Skin epidermis (tissue), 12 donors: ENCODE measurements at regions not wholly inside any gene's neighbourhood (a gene's known extent, or its start where the extent isn't known, plus 50 kb on each side); places are given as distances from the start of the nearest gene placed in this dataset.

Experiments used
- H3K27ac ChIP-seq, 21 experiments: fragments of 200-600 bp; sonication (generic) in 11 of 21; one replicate each; pipeline ENCODE4 v1.5.0; 2020; ENCODE audit warnings: mild to moderate bottlenecking in 3 of 21, inconsistent platforms in 2 of 21, moderate library complexity in 2 of 21
- H3K4me3 ChIP-seq, 7 experiments: fragments of 200-600 bp; sonication (generic) in 2 of 7; one replicate each; pipeline ENCODE4 v1.5.0; 2020; ENCODE audit warnings: inconsistent platforms in 2 of 7, mild to moderate bottlenecking in 2 of 7, moderate library complexity in 1 of 7

DNA sequence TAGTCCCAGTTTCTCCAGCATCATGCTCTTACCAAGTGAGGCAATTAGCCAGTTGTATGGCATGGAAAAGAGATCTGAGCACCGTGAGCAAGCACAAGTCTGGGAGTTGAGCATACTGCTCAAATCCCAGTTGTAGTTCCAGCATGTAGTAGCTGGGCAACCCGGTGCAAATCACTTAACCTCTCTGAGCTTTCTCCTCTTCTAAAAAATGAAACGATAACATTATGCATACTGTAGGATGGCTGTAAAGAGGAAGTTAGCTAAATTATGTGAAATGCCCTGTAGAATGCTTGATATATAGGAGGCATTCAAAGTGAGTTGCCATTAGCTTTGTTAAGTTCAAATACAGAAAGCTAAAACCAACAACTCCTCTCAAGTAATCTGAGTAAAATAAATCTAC lies 164.0 kb upstream of the ZEB2 start:
- peak overlapping the region in 4 of 21 experiments; percentile 24 to 51 (median 35) for H3K27ac ChIP-seq
- no peak overlapping the region for H3K4me3 ChIP-seq

GRCh38 chr2:144683107-144683753 lies 163.3 kb upstream of the ZEB2 start:
- H3K27ac ChIP-seq = peak overlapping the region in 11 of 21 experiments; percentile 19 to 80 (median 40)

DNA sequence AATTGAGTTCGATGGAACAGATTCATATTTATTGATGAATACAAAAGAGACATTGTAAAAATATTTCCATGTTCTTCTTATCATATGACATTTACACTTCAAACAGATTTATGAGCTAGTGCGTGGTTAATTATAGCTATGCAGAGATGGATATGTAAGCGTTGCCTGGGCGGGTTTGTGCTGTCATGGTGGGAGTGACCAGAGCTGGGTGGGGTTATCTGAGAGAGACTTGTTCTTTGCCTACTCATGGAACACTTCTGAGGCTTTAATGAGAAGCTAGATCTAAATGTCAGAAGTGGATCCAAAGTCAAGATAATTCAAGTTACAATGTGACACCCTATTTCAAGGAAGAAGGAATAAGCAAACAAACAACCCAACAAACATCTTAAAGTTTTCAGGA lies 162.3 kb upstream of the ZEB2 start:
- peak overlapping the region in 7 of 21 experiments; percentile 19 to 80 (median 56) for H3K27ac ChIP-seq
- H3K4me3 ChIP-seq = no peak overlapping the region

More at GRCh38 chr2:144683107-144683753, 163.3 kb upstream of the ZEB2 start:
- no peak overlapping the region for H3K4me3 ChIP-seq

- peak overlapping the region in 3 of 21 experiments; percentile 13 to 50 (median 32) for H3K27ac ChIP-seq
Observed at GRCh38 chr2:144681389-144681788, 161.5 kb upstream of the ZEB2 start.

DNA sequence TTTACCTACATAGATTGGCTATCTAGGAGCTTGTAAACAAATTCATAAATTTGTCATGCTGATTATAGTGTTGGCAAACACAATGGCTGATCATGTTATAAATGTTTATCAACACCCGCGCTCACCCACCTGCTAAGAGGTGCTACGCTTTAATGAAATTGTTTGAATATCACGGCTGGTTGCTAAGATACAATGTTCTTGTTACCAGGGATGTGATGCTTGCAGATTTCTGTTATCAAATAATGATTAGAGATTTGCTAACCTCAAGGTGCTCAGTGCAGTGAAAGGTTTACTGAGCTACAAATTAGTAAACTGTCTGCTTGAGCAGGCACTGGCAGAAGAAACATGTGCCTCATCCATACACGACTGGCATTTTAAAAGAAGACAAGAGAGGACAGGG lies 160.0 kb upstream of the ZEB2 start:
- Histone ChIP-seq H3K27ac (no peak overlapping the region), H3K4me3 (no peak overlapping the region)

More at GRCh38 chr2:144681389-144681788, 161.5 kb upstream of the ZEB2 start:
- H3K4me3 ChIP-seq = no peak overlapping the region

DNA sequence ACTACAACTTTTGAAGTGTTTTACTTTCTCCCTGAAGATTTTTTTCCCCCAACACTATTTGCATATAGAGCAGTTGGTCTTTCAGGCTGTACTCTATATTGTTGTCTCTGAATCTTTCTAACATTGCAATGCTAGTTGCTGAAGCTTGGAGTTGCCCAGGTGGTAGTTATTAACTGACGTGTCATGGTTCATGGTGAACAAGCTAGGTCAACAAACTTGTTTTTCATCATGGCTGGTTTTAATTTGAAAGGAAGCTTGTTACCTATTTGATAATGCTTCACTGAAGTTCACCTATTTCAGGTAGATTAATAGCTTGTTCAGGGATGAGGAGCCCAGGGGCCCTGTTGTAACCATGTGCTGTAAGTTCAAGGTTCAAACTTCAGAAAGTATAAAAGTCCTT lies 158.8 kb upstream of the ZEB2 start:
- Histone ChIP-seq H3K27ac (no peak overlapping the region), H3K4me3 (no peak overlapping the region)

- no peak overlapping the region for H3K4me3 ChIP-seq
- no peak overlapping the region for H3K27ac ChIP-seq
Observed at GRCh38 chr2:144675731-144676130, 155.8 kb upstream of the ZEB2 start.

GRCh38 chr2:144675331-144675730 lies 155.4 kb upstream of the ZEB2 start:
- no peak overlapping the region for H3K4me3 ChIP-seq
- H3K27ac ChIP-seq = no peak overlapping the region

DNA sequence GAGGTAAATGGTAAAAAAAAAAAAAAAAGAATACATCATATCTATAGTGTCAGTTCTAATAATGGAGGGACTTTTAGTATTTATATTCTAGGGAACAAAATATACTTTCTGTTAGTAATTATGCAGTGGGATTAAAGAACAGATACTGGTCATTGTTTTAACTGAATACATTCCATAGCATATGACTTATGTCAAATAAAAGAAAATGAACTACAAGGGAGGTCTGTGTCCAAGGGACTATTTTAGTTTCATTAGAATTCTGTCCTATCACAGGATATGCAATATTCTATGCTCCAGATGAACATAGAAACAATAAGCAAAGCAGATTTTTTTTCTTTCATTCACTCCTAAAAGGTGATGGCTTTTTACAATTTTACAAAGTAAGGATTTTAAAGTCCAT lies 154.2 kb upstream of the ZEB2 start:
- H3K27ac ChIP-seq = no peak overlapping the region
- no peak overlapping the region for H3K4me3 ChIP-seq

DNA sequence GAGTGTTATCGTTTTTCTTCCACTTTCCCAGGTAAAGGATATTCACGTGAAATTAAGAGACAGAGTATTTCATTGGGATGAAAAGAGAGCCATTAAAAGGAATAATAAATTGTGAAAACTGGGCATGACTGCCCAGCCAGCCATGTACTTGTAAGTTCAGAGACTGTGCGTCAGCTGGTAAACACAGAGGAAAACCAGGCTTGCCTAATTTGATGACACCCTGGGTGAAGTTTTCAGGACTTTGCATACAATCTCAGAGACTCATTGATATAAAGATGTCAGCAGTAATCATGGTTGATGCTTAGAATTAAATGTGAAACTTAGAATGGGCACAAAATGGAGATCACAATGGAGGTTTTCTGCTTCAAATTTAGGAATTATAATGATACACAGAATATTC lies 153.5 kb upstream of the ZEB2 start:
- H3K27ac ChIP-seq = no peak overlapping the region
- H3K4me3 ChIP-seq = no peak overlapping the region

- H3K27ac ChIP-seq = peak overlapping the region in 9 of 21 experiments; percentile 11 to 67 (median 37)
- H3K4me3 ChIP-seq = no peak overlapping the region
Observed at GRCh38 chr2:144671695-144672455, 152.0 kb upstream of the ZEB2 start.

- Histone ChIP-seq H3K27ac (peak overlapping the region in 3 of 21 experiments; percentile 28 to 67 (median 54)), H3K4me3 (no peak overlapping the region)
Observed at GRCh38 chr2:144670738-144671137, 150.8 kb upstream of the ZEB2 start.

- H3K27ac ChIP-seq = peak overlapping the region in 2 of 21 experiments; percentile 6 to 67
- no peak overlapping the region for H3K4me3 ChIP-seq
Observed at GRCh38 chr2:144670080-144670479, 150.2 kb upstream of the ZEB2 start.

GRCh38 chr2:144669196-144669987 lies 149.5 kb upstream of the ZEB2 start:
- Histone ChIP-seq H3K4me3 (no peak overlapping the region), H3K27ac (peak overlapping the region in 1 of 21 experiments; percentile 6)

DNA sequence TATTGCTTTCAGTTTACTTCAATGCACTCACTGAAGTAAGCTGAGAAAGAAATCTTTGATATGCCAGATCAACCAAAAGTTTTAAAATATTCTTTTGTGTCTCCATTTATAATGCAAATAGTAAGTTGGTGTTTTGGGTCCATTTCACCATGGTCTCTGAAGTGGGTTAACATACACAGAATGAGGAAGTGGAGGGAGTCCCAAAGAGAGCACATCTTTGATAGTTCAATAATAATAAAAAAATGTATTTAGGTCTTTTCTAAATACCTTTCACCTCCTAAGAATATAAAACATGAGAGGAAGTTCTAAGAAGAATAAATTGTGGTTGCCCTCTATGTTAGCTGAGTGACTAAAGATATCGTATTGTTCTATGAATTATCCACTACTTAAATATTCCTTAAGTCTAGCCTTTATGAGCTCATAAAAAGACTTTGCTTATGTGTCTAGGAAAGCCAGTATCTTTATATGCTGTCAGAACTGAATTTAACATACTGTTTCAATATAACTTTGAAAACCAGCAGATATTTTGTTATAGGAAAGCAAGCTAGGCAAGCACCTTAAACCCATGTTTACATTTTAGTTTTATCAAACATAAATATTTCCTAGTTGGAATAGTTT lies 148.7 kb upstream of the ZEB2 start:
- no peak overlapping the region for H3K27ac ChIP-seq
- no peak overlapping the region for H3K4me3 ChIP-seq

DNA sequence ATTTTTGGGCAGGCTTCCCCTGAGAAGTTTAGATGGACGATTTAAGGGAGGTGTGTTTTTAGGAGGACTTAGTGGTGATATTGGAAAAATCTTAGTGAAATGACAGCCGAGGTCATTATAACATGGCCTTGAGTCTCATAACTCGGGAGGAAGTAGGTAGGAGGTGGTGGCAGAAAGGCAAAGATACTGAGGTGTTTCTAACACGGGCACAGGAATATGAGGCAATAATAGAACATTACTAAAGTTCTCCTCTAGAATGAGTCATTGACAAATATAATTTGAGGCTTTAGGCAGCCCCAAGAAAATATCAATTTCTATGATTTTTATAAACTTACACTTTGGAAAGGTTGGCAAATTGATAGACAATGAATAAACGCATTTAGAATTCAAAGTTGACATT lies 146.1 kb upstream of the ZEB2 start:
- no peak overlapping the region for H3K27ac ChIP-seq
- no peak overlapping the region for H3K4me3 ChIP-seq

DNA sequence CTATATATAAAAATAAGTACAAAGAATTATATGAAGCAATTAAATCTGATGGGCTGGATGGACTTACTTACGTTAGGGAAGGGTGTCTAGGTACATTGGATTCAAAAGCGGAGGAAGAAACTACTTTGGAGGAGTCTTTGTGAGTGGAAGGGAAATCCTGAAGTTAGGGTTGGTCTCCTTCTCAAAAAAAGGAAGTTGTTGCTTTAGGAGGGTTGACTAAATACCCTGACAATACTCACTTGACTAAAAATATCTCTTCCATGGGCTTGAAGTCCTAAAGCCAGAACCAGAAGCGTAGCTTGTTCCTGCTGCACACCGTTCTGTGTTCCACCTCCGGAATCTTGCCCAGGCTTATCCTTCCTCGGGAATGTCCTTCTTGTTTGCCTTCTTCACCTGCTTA lies 143.3 kb upstream of the ZEB2 start:
- Histone ChIP-seq H3K27ac (peak overlapping the region in 5 of 21 experiments; percentile 32 to 51 (median 39)), H3K4me3 (no peak overlapping the region)

DNA sequence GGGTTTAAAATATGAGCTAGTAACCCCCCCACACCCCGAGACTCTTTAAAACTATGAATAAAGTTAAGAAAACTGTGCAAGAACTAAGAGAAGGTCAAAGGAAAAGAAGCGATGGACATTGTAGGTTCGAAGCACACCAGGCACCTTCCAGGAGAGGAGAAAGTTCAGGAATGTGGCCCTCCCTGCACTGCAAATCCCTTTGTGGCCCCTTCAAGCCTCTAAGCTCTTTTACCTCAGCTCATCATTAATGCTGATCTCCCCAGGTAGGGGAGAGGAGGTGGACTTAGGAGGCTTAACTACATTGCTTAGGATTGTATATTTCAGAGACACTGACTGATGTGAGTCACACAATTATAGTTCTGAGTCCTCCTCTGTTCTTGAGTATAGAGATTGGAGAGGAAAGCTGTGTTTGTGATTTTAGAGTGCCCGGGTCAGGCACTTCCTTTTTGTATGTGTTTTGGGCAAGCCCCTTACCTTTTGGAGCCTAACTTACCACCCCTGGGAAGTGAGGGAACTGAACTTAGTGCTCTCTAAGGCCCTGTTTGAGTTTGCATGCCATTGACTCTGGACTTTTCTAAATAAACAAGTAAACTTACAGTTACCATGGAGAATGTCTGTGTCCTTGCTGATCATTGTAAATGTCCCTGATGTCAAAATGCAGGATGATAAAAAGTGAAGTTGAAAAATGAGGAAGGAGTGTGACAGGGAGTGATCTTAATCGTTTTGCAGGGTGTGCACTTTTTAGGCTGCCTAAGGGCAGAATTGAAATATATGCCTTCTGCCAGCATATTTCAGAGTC lies 140.8 kb upstream of the ZEB2 start:
- H3K27ac ChIP-seq = peak overlapping the region in 14 of 21 experiments; percentile 1 to 78 (median 47)

GRCh38 chr2:144659731-144660275 lies 139.9 kb upstream of the ZEB2 start:
- H3K4me3 ChIP-seq = no peak overlapping the region
- H3K27ac ChIP-seq = peak overlapping the region in 15 of 21 experiments; percentile 1 to 78 (median 46)

More for the DNA sequence above, 140.8 kb upstream of the ZEB2 start:
- H3K4me3 ChIP-seq = no peak overlapping the region
